ENCODE measurements at regions not wholly inside any gene's neighbourhood (a gene's known extent, or its start where the extent isn't known, plus 50 kb on each side); places are given as distances from the start of the nearest gene placed in this dataset.

DNA sequence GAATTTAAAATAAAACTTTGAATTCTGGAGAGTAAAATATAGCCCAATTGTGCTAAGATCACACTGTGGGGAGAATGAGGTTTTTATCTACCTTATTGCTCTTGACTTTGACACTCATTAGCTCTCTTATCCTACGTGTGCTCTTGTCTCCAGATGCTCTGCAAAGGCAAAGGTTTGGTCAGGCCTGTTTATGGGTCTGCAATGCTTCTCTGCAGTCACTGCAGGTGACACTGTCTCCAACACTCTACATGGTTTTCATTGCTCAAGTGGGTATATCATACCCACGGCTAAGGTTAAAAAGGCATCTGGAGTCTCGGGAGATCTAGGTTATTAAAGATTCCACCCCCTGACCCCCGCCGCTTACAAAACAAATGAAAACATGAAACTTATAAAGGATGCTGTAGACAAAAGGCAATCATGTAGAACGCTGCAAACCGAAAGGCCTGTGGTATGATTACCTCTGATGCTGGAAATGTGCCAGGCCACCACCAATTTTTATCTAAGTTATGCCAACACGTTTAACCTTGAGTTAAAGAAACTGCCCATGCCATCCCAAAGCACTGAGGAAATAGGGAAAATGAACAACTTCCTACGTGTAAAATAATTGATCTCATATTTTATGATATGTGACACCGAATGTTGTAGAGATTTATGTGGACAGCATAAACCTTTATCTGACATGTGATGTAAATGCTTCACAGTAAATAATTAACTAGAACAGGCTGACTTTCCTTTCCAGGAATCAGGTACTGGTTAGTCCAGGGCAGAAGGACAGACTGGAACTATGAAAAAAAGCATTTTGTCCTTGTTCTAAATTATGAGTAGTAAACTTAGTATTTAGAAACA is 238.2 kb upstream of the NOX3 start:
- TF ChIP-seq, protein P1, sequence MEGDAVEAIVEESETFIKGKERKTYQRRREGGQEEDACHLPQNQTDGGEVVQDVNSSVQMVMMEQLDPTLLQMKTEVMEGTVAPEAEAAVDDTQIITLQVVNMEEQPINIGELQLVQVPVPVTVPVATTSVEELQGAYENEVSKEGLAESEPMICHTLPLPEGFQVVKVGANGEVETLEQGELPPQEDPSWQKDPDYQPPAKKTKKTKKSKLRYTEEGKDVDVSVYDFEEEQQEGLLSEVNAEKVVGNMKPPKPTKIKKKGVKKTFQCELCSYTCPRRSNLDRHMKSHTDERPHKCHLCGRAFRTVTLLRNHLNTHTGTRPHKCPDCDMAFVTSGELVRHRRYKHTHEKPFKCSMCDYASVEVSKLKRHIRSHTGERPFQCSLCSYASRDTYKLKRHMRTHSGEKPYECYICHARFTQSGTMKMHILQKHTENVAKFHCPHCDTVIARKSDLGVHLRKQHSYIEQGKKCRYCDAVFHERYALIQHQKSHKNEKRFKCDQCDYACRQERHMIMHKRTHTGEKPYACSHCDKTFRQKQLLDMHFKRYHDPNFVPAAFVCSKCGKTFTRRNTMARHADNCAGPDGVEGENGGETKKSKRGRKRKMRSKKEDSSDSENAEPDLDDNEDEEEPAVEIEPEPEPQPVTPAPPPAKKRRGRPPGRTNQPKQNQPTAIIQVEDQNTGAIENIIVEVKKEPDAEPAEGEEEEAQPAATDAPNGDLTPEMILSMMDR (IDR thresholded peaks at IDR 0.05), result no peak
- no peak for TF ChIP-seq POLR2A (IDR thresholded peaks at IDR 0.05)

Data from body of pancreas (tissue), 4 donors.